Tibial nerve (tissue), 4 donors: ENCODE measurements at regions not wholly inside any gene's neighbourhood (a gene's known extent, or its start where the extent isn't known, plus 50 kb on each side); places are given as distances from the start of the nearest gene placed in this dataset.

Experiments
- CTCF ChIP-seq, 5 experiments: fragments of 200-600 bp in 3 of 5; fragments of 450-650 bp in 2 of 5; sonication (generic) in 3 of 5; IDR thresholded peaks; one replicate each; pipeline ENCODE4 v1.5.1; 2016 to 2019; ENCODE audit warnings: antibody characterized with exemption in 5 of 5, mild to moderate bottlenecking in 3 of 5, moderate library complexity in 2 of 5
- EP300 ChIP-seq, 2 donors: sonication (generic); formaldehyde crosslinking; IDR thresholded peaks; one replicate each; pipeline ENCODE4 v1.6.1; 2017; ENCODE audit warnings: antibody characterized with exemption in 2 of 2, mild to moderate bottlenecking in 1 of 2

GRCh38 chrX:93985344-93986307, 311.6 kb downstream of the FAM133A start:
- TF ChIP-seq CTCF (IDR thresholded peaks at IDR 0.05): no peak
- TF ChIP-seq EP300 (IDR thresholded peaks at IDR 0.05): no peak
